KMS-11 (cell line): ENCODE measurements at regions not wholly inside any gene's neighbourhood (a gene's known extent, or its start where the extent isn't known, plus 50 kb on each side); places are given as distances from the start of the nearest gene placed in this dataset.

Experiments used
- H2AFZ ChIP-seq: fragments of 200-600 bp; sonication (generic); 2 replicates; pipeline ENCODE4 v1.6.1; 2016; ENCODE audit warnings: antibody characterized with exemption, mixed run types, low read depth
- H3K27ac ChIP-seq: fragments of 200-600 bp; sonication (generic); 2 replicates; pipeline ENCODE4 v1.6.1; 2016; ENCODE audit warnings: mild to moderate bottlenecking, mixed run types
- H3K27me3 ChIP-seq: fragments of 200-600 bp; sonication (generic); 2 replicates; pipeline ENCODE4 v1.6.1; 2017; ENCODE audit warnings: mild to moderate bottlenecking, low read depth, mixed run types, moderate library complexity; ENCODE audit not compliant: insufficient read depth
- H3K36me3 ChIP-seq: fragments of 200-600 bp; sonication (generic); 2 replicates; pipeline ENCODE4 v1.6.1; 2017; ENCODE audit warnings: mild to moderate bottlenecking, mixed run types; ENCODE audit not compliant: insufficient read depth
- H3K4me1 ChIP-seq: fragments of 200-600 bp; sonication (generic); 2 replicates; pipeline ENCODE4 v1.6.1; 2016; ENCODE audit warnings: mild to moderate bottlenecking, low read depth, mixed run types; ENCODE audit not compliant: poor library complexity, severe bottlenecking
- H3K4me2 ChIP-seq: fragments of 200-600 bp; sonication (generic); 2 replicates; pipeline ENCODE4 v1.7.0; 2016; ENCODE audit warnings: mild to moderate bottlenecking, mixed run types
- H3K4me3 ChIP-seq: fragments of 200-600 bp; sonication (generic); IDR thresholded peaks from 2 replicates; pipeline ENCODE4 v1.6.1; 2017; ENCODE audit warnings: low read depth, low read length, mixed read lengths; ENCODE audit not compliant: insufficient read depth
- H3K79me2 ChIP-seq: fragments of 200-600 bp; sonication (generic); 2 replicates; pipeline ENCODE4 v1.6.1; 2016; ENCODE audit warnings: low read depth, mixed run types; ENCODE audit not compliant: insufficient read depth
- H3K9ac ChIP-seq: fragments of 200-600 bp; sonication (generic); 2 replicates; pipeline ENCODE4 v1.6.1; 2016; ENCODE audit warnings: mild to moderate bottlenecking, mixed run types
- H4K20me1 ChIP-seq: fragments of 200-600 bp; sonication (generic); 2 replicates; pipeline ENCODE4 v1.6.1; 2016; ENCODE audit warnings: mild to moderate bottlenecking, mixed run types; ENCODE audit not compliant: insufficient read depth
- TF ChIP-seq, protein P1 (sequence below): fragments of 200-600 bp; sonication (generic); conservative IDR thresholded peaks from 2 replicates; pipeline ENCODE4 v1.6.1; 2017; ENCODE audit warnings: low read depth, mild to moderate bottlenecking, antibody characterized with exemption, low read length, moderate library complexity, mixed read lengths

DNA sequence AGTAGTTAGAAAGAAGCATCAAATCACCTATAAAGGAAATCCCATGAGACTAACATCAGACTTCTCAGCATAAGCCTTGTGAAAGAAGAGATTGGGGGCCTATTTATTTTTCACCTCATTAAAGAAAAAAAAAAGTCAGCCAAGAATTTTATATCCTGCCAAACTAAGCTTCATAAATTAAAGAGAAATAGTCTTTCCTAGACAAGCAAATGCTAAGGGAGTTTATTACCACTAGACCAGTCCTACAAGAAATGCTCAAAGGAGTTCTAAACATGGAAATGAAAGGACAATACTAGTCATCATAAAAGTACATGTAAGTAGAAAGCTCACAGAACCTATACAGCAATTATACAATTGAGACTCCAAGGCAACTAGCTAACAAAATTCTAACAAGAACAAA lies 96.5 kb upstream of the OLIG3 start:
- no peaks in the 10 kb centered on the region for H3K27me3 ChIP-seq
- no peaks in the 10 kb centered on the region for H3K79me2 ChIP-seq
- H3K27ac ChIP-seq: no peak overlapping the region
- TF ChIP-seq, protein P1, sequence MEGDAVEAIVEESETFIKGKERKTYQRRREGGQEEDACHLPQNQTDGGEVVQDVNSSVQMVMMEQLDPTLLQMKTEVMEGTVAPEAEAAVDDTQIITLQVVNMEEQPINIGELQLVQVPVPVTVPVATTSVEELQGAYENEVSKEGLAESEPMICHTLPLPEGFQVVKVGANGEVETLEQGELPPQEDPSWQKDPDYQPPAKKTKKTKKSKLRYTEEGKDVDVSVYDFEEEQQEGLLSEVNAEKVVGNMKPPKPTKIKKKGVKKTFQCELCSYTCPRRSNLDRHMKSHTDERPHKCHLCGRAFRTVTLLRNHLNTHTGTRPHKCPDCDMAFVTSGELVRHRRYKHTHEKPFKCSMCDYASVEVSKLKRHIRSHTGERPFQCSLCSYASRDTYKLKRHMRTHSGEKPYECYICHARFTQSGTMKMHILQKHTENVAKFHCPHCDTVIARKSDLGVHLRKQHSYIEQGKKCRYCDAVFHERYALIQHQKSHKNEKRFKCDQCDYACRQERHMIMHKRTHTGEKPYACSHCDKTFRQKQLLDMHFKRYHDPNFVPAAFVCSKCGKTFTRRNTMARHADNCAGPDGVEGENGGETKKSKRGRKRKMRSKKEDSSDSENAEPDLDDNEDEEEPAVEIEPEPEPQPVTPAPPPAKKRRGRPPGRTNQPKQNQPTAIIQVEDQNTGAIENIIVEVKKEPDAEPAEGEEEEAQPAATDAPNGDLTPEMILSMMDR: no peak
- H3K4me3 ChIP-seq: no peak overlapping the region
- no peak overlapping the region for H3K9ac ChIP-seq
- H3K36me3 ChIP-seq: no peaks in the 10 kb centered on the region
- H4K20me1 ChIP-seq: no peaks in the 10 kb centered on the region
- no peak overlapping the region for H3K4me2 ChIP-seq
- peaks cover 5% of the 10 kb centered on the region for H3K4me1 ChIP-seq
- H2AFZ ChIP-seq: no peak overlapping the region

DNA sequence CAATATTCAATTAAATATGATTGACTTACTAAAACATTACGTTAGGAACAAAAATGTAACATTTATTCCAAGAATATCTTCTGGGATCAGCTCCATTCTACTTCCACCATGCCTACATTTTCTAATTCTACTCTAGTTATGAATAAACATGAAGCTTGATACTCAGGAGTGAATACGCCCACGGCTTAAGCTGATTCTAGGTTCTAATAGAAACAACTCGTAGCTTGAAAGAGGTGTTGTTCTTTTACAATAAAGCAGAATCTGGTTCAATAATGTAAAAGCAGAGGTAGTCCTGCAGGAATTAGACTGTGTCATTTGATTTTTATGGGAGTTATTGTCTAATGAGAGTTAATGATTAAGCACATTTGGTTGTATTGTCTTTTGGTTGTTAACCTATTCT lies 107.3 kb upstream of the OLIG3 start:
- Histone ChIP-seq H3K36me3 (no peaks in the 10 kb centered on the region), H3K4me1 (no peaks in the 10 kb centered on the region), H2AFZ (no peak overlapping the region), H3K9ac (no peak overlapping the region), H3K79me2 (no peaks in the 10 kb centered on the region), H4K20me1 (no peaks in the 10 kb centered on the region), H3K27ac (no peak overlapping the region), H3K4me3 (no peak overlapping the region), H3K4me2 (no peak overlapping the region), H3K27me3 (no peaks in the 10 kb centered on the region)
- TF ChIP-seq, protein P1: no peak

DNA sequence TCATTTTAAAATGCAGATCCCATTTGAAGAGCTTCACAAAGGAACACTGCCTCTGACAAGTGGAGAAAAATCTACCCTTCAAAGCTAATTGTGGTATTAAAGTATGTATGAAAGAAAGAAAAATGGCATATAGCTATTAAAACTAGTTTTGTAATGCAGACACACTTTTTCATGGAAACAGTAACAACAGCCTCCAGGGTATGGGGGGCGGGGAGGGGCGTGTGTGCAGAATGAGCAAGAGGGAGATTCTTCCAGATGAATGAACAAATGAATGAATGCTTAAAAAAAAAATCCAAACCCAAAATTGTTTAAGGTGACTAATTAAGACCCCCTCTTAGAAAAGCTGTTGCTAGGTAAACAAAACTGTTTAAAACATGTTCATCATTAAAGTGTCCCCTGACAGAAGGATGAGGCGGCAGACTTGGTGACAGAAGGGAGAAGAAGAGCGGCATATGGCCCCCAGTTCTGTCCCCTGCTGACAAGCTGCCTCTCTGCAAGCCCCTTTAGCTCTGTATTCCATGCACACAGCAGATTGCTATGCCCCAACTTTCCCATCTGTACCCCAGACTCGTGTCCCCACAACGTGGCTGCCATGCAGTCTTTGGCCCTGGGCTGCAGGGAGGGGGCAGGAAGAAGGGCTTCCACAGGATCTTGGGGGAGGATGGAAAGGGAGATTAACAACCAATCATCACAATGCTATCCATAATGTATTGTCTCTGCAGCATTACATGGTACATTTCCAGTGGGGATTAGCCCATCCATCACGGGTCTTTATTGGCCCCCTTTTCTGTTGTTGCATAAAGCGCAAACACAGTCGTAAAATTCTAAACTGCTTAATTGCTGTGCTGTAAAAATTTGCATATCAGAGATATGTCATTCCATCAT lies 108.4 kb upstream of the OLIG3 start:
- H3K9ac ChIP-seq: no peak overlapping the region
- H2AFZ ChIP-seq: no peak overlapping the region
- H3K79me2 ChIP-seq: no peaks in the 10 kb centered on the region
- no peaks in the 10 kb centered on the region for H3K27me3 ChIP-seq
- no peaks in the 10 kb centered on the region for H3K4me1 ChIP-seq
- TF ChIP-seq, protein P1: no peak
- H3K36me3 ChIP-seq: no peaks in the 10 kb centered on the region
- H3K4me2 ChIP-seq: no peak overlapping the region
- H3K27ac ChIP-seq: no peak overlapping the region
- H3K4me3 ChIP-seq: no peak overlapping the region
- no peaks in the 10 kb centered on the region for H4K20me1 ChIP-seq

DNA sequence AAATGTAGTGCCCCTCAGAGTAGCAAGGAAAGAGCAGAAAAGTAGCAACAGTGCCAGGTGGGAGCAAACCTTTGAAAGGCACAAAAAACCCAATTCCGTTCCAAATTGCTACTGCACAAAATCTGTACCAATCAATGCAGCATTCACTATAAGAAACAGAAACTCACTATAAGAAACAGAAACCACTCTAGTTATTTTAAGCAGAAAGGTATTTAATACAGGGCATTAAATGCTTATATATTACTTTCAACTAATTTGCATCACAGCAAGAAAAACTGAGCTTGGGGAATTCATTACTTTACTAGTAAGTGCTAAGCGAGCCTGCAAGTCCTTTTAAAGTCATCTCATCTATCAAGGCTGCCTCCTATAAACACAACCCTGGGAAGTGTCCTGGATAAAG lies 116.5 kb upstream of the OLIG3 start:
- no peaks in the 10 kb centered on the region for H3K36me3 ChIP-seq
- no peaks in the 10 kb centered on the region for H3K27me3 ChIP-seq
- H2AFZ ChIP-seq: no peak overlapping the region
- no peaks in the 10 kb centered on the region for H3K4me1 ChIP-seq
- H3K9ac ChIP-seq: no peak overlapping the region
- no peaks in the 10 kb centered on the region for H3K79me2 ChIP-seq
- no peak overlapping the region for H3K4me3 ChIP-seq
- H3K27ac ChIP-seq: no peak overlapping the region
- H4K20me1 ChIP-seq: no peaks in the 10 kb centered on the region
- no peak overlapping the region for H3K4me2 ChIP-seq
- TF ChIP-seq, protein P1: no peak
